ENCODE measurements at regions not wholly inside any gene's neighbourhood (a gene's known extent, or its start where the extent isn't known, plus 50 kb on each side); places are given as distances from the start of the nearest gene placed in this dataset.

DNA sequence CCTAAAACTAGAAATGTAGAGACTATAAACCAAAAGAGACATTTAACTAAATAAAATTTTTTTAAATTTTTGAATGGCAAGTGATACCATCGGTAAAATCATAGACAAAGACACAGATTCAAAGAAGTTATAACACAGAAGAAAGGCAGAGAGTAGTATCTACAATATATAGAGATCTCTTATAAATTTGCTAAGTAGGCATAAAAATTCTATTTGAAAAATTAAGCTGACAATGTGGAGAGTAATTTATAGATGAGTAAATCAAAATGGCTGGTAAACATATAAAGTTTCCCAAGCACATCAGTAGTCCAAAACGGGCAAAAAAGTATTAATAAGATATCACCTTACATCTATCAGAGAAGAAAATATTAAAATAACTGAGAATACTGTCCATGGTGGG lies 1061.0 kb downstream of the ADGRL2 start:
- Histone ChIP-seq H3K4me3 (no peak overlapping the region), H3K36me3 (no peaks in the 10 kb centered on the region), H3K27ac (no peak overlapping the region), H3K4me1 (replicated peaks) (no peaks in the 10 kb centered on the region), H3K27me3 (replicated peaks) (no peaks in the 10 kb centered on the region), H3K9me3 (replicated peaks) (no peaks in the 10 kb centered on the region)
- no peak for DNase-seq (ENCODE audit: low read depth in 1 of 2, low spot score in 2 of 2)

DNA sequence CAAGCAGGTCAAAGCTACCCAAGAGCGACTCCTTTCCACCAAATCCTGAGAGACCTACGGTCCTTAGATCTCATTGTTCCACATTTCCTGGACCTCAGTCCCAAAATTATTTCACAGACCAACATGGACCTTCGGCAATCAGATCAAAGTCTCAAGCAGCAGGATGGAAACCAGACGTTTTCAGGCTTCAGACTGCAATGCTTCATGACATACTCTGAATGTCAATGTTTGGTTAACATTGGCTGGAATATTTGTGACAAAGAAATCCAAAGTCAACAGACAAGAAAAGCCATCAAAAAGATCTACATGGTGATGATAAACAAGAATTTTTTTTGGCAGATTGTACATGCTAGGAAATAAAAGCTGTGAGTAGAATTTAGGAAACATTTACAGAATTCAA lies 1057.3 kb downstream of the ADGRL2 start:
- H3K4me1 ChIP-seq (replicated peaks): no peaks in the 10 kb centered on the region
- no peaks in the 10 kb centered on the region for H3K9me3 ChIP-seq (replicated peaks)
- H3K36me3 ChIP-seq: no peaks in the 10 kb centered on the region
- no peak overlapping the region for H3K27ac ChIP-seq
- H3K4me3 ChIP-seq: no peak overlapping the region
- H3K27me3 ChIP-seq (replicated peaks): no peaks in the 10 kb centered on the region
- DNase-seq (ENCODE audit: low read depth in 1 of 2, low spot score in 2 of 2): no peak

DNA sequence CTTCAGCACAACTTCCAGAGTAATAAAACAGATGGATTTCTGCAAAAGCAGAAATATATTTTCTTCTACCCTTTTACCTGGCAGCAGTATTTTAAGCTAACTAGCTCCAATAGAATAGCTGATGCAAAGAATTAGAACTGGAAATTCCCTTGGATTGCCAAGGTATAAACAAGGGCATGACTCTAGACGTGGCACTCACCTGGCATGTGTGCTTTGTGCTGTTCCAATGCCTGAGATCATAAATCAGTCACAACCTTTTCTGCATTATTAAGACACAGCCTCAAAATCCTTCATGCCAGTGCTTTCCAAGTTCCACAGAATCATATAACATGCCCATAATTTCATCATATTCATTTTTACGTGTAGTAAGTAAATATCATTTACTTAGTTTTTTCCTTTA lies 1048.7 kb downstream of the ADGRL2 start:
- no peak for DNase-seq (ENCODE audit: low read depth in 1 of 2, low spot score in 2 of 2)
- no peak overlapping the region for H3K4me3 ChIP-seq

DNA sequence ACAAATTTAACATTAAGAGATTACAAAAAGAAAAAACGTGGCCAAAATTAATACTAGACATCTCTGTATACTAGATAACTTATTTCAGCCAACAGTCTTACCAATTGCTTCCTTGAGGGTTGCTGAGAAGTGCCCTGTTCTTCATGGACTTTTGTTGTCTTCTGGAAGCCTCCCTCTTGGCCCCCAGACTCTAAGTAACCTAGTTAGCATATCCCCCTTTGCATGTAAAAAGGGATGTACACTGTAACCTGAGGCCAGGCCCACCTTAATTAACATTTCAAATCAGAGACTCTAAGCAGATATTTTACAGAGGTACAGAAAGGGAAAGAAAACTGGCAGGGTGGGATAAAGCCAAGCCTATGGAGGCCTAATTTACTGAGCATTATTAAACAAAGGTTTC lies 1047.3 kb downstream of the ADGRL2 start:
- H3K27ac ChIP-seq: no peak overlapping the region
- H3K36me3 ChIP-seq: no peaks in the 10 kb centered on the region
- no peaks in the 10 kb centered on the region for H3K4me1 ChIP-seq (replicated peaks)
- H3K4me3 ChIP-seq: no peak overlapping the region
- no peaks in the 10 kb centered on the region for H3K27me3 ChIP-seq (replicated peaks)
- no peak for DNase-seq (ENCODE audit: low read depth in 1 of 2, low spot score in 2 of 2)
- no peaks in the 10 kb centered on the region for H3K9me3 ChIP-seq (replicated peaks)

More for the DNA sequence above, 1048.7 kb downstream of the ADGRL2 start:
- H3K4me1 ChIP-seq (replicated peaks): no peaks in the 10 kb centered on the region
- no peak overlapping the region for H3K27ac ChIP-seq
- no peaks in the 10 kb centered on the region for H3K9me3 ChIP-seq (replicated peaks)
- no peaks in the 10 kb centered on the region for H3K36me3 ChIP-seq
- H3K27me3 ChIP-seq (replicated peaks): no peaks in the 10 kb centered on the region

DNA sequence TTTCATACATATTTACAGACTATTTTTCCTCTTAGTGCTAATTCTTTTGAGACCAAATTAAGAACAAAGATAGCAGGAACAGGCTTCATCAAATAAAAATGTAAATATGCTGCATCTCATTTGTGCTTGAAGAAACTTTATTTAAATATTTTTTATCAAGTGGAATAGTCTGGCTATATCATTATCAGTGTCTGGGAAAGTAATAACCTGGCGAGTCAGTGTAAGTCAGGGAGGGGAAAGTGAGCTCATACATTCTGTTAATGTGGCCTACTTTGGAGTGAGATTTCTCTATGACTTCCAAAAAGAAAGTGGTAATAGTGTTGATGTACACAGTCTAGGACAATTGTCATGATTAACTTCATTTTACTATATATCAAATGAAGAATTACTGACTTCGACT lies 1045.1 kb downstream of the ADGRL2 start:
- no peaks in the 10 kb centered on the region for H3K27me3 ChIP-seq (replicated peaks)
- H3K4me1 ChIP-seq (replicated peaks): no peaks in the 10 kb centered on the region
- H3K9me3 ChIP-seq (replicated peaks): no peaks in the 10 kb centered on the region
- DNase-seq (ENCODE audit: low read depth in 1 of 2, low spot score in 2 of 2): no peak
- H3K4me3 ChIP-seq: no peak overlapping the region
- no peaks in the 10 kb centered on the region for H3K36me3 ChIP-seq
- no peak overlapping the region for H3K27ac ChIP-seq

DNA sequence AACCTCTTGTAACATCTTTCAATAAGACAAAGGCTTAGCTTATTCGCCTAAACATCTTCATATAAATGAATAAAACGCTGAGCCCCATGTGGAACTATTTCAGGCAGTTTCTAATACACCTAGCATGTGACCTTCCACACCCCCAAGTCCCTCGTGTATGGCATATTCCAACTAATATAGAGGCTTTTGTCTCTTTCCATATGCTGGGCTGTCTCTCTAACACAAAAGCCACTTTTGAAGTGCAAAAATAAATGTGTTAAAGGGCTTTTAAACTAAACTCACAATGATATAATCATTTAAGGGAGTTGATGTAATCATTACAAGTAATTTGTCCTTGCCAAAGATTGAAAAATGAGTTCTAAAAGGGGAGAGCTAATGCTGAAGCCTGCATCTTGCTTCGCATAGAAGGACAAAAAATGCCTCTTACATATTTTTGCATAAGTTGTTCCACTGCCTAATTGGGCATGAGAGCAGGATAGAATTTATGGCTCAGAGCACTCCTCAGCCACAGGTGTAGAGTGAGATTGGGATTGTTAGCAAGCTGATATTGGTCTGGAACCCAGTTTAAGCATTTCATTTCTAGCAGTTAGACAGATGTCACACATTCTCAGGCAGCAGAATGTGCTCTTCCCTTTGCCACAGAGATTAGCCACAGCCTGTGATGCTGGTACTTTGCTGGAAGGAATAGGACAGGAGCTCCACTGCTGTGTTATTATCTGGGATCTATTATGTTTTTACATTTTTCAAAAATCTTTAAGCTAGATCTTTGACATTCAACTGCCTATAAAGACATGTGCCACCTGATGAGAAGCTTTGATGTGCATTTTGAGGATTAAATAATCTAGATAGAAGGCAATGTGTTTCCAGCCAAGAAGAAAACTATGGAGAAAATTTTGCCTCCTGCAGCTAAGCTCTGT lies 1044.4 kb downstream of the ADGRL2 start:
- DNase-seq (ENCODE audit: low read depth in 1 of 2, low spot score in 2 of 2): no peak
- Histone ChIP-seq H3K36me3 (no peaks in the 10 kb centered on the region), H3K27ac (no peak overlapping the region), H3K4me3 (no peak overlapping the region), H3K27me3 (replicated peaks) (no peaks in the 10 kb centered on the region), H3K9me3 (replicated peaks) (no peaks in the 10 kb centered on the region), H3K4me1 (replicated peaks) (no peaks in the 10 kb centered on the region)

DNA sequence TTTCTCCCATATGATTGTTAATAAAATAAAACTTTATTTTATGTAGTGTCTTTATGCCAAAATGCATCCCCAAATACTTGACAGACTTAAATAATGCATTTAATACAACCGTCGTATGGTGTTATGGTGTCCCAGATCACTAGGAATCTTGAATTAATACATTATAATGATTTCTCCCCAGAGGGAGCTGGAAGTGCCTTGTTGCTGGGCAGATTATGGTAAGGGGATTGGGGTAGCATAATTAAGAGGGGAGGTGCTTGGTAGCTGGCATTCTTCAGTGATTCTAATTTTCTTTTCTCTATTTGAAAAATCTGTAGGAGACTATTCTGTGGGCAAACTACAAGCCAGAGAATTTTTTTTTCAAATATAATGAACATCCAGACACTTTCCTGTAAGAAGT lies 1043.7 kb downstream of the ADGRL2 start:
- no peaks in the 10 kb centered on the region for H3K36me3 ChIP-seq
- no peak for DNase-seq (ENCODE audit: low read depth in 1 of 2, low spot score in 2 of 2)
- H3K27me3 ChIP-seq (replicated peaks): no peaks in the 10 kb centered on the region
- no peaks in the 10 kb centered on the region for H3K4me1 ChIP-seq (replicated peaks)
- H3K9me3 ChIP-seq (replicated peaks): no peaks in the 10 kb centered on the region
- no peak overlapping the region for H3K27ac ChIP-seq
- no peak overlapping the region for H3K4me3 ChIP-seq

DNA sequence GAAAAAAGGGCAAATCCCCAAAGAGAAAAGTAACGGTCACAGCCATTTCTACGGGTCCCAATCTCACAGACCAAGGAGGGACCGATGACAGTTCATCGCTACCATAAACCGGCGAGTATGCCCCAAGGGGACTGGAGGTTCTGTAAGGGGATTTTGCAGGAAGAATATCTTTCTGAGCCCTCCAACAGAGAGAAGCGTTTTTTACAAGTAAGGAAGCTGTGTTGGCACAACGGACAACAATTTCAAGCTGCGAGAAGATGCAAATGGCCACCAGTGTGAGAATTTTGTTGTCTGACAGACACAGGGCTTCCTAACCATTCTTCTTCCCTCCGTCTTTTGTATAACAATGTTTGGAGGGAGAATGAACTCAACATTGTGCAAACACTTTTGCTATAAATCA lies 1043.1 kb downstream of the ADGRL2 start:
- Histone ChIP-seq H3K4me3 (no peak overlapping the region), H3K4me1 (replicated peaks) (no peaks in the 10 kb centered on the region), H3K9me3 (replicated peaks) (no peaks in the 10 kb centered on the region), H3K36me3 (no peaks in the 10 kb centered on the region), H3K27me3 (replicated peaks) (no peaks in the 10 kb centered on the region), H3K27ac (no peak overlapping the region)
- no peak for DNase-seq (ENCODE audit: low read depth in 1 of 2, low spot score in 2 of 2)

DNA sequence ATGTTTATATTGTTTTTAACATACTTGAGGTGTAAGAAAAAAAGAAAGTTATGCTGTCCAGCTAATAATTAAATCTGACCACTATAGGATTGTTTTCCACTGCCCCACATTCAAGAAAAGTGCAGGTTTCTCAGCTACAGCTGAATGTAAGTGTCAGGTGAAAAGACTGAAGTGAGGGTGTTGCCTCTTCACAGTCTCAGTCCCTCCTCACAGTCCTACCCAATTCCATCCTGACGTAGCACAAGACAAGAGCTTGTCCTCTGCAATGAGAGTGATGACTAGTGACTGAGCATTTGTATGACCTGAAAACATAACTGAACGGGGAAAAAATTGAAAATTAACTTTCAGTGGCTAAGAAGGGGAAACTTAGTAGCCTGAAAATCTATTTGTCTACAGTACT lies 1039.5 kb downstream of the ADGRL2 start:
- DNase-seq (ENCODE audit: low read depth in 1 of 2, low spot score in 2 of 2): no peak
- H3K4me3 ChIP-seq: no peak overlapping the region
- H3K36me3 ChIP-seq: no peaks in the 10 kb centered on the region
- no peaks in the 10 kb centered on the region for H3K9me3 ChIP-seq (replicated peaks)
- H3K27ac ChIP-seq: no peak overlapping the region
- no peaks in the 10 kb centered on the region for H3K27me3 ChIP-seq (replicated peaks)
- H3K4me1 ChIP-seq (replicated peaks): no peaks in the 10 kb centered on the region

DNA sequence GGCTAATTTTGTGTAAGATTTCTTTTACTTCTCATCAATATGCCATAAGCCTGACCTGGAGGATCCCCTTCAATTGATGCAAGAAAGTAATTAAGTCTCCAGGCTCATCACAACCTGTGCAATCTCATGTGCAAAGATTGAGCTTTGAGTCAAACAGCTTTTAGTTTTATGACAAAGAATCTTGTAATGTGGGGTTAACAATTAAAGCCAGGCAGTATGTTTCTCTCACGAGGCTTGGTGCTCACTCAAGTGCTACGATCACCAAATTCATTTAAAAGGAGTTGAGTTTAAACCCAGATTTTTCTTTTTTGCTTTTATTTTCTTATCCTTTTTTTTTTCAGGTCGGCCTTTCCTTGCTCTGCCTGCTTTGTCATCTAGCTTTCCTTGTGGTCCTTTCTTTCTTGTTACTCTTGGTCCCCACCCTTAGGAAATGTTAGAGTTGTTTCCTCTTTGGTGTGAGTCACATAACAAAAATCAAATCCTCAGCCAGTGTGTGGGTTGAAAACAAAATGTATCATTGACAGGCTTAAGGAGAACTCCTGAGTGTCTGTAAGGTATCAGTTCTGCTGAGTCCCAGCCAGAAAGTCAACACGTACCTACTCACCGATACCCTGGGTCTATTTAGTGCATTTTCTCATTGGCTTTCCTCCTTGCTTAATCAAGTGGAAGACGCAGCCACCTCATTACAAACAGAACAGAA lies 1037.2 kb downstream of the ADGRL2 start:
- Histone ChIP-seq H3K4me3 (no peak overlapping the region), H3K4me1 (replicated peaks) (no peaks in the 10 kb centered on the region), H3K9me3 (replicated peaks) (no peaks in the 10 kb centered on the region), H3K27me3 (replicated peaks) (no peaks in the 10 kb centered on the region), H3K27ac (no peak overlapping the region), H3K36me3 (no peaks in the 10 kb centered on the region)
- DNase-seq (ENCODE audit: low read depth in 1 of 2, low spot score in 2 of 2): no peak

DNA sequence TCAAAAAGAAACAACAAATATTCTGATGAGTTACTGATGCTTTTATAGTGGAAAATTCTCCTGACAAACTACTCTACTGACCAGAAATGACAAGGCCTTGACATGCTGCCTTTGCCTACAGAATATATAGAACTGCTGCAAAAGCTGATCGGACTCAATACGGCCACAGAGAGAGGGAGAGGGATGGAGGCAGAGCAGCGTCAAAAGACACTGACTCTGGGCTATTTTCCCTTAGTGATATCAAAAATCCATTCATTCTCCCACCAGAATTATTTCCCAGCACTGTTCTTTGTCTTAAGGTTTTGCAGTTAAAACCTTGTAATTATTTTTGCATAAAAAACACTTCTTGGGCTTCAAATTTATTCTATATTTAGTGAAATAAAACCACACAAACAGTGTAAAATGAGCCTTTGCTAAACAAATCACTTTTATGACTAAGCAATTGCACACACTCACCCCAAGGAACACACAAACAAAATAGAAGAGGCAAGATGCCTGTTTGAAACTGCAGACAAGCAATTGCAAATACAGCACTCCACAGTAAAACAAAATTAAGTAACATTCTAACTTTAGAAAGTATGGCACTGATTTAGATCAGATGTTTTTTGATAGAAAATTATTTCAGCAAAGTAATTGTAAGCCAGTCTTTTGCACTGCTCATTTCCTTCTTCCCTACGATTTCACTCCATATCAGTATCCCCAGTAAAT lies 1036.4 kb downstream of the ADGRL2 start:
- Histone ChIP-seq H3K4me3 (no peak overlapping the region), H3K36me3 (no peaks in the 10 kb centered on the region), H3K27ac (no peak overlapping the region), H3K27me3 (replicated peaks) (no peaks in the 10 kb centered on the region), H3K9me3 (replicated peaks) (no peaks in the 10 kb centered on the region), H3K4me1 (replicated peaks) (no peaks in the 10 kb centered on the region)
- no peak for DNase-seq (ENCODE audit: low read depth in 1 of 2, low spot score in 2 of 2)

DNA sequence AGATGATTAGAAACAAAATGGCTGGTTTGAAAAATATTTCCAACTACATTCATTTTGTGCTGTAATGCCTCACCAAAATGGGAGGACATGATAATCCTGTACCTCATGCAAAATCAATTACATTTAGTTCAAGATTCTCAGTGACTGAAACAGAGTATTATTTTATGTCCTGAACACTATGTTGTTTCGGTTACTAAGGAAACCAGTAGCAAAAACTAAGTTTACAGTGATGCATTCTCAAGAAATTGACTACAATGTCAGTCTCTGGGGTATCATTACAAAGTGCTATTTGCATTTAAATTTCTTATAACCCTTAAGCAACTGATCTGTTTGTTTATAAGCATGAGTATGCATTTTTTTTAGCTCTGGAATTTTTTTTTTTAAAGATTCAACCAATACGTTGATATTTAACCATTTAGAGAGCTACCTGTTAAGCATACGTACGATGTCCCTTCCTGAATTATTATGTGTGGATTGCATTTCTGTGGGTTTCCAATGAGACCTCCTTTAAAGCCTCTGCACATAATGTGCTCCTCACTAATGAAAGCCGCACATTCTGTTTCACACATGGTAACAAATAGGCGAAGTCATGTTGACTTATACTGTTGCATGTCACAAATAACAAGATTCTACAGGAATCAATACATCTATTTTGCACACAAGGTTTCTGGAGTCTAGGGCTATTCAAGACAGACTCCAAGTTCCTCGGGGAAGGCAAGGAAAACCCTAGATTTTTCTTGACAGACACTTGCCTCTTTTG lies 1035.7 kb downstream of the ADGRL2 start:
- no peak overlapping the region for H3K4me3 ChIP-seq
- no peaks in the 10 kb centered on the region for H3K36me3 ChIP-seq
- H3K9me3 ChIP-seq (replicated peaks): no peaks in the 10 kb centered on the region
- H3K4me1 ChIP-seq (replicated peaks): no peaks in the 10 kb centered on the region
- H3K27ac ChIP-seq: no peak overlapping the region
- H3K27me3 ChIP-seq (replicated peaks): no peaks in the 10 kb centered on the region
- DNase-seq (ENCODE audit: low read depth in 1 of 2, low spot score in 2 of 2): no peak

DNA sequence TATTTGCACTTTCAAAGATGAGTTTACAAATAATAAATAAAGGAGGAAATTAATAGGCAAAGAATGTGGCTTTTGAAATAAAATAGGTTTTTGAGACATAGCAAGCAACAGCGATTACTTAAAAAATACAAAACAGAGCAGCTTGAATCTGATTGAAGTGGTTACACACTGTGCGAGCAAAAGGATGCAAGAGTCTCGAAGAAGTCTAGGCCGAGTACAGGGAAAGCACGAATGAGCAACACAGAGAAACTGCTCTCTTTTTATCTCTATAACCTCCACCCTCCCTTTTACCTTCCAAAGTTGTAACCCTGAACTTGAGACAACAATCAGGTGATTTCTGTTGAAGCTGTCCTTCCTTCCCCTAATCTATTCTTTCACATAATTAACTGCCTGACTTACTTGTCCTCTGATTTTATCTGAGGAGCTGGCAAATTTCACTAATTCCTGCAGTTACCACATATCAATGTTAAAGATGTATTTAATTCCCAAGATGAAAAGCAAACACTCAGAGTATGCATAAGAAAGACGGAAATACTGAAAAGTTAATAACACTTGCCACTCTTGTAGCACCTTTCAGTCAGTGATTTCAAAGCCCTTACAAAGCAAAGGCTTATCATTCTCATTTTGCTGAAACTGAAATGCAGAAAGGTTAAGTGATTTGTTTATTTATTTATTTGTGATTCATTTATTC lies 1030.1 kb downstream of the ADGRL2 start:
- Histone ChIP-seq H3K27ac (no peak overlapping the region), H3K27me3 (replicated peaks) (no peaks in the 10 kb centered on the region), H3K36me3 (no peaks in the 10 kb centered on the region), H3K4me3 (no peak overlapping the region), H3K9me3 (replicated peaks) (no peaks in the 10 kb centered on the region), H3K4me1 (replicated peaks) (no peaks in the 10 kb centered on the region)
- no peak for DNase-seq (ENCODE audit: low read depth in 1 of 2, low spot score in 2 of 2)
